ENCODE measurements at regions not wholly inside any gene's neighbourhood (a gene's known extent, or its start where the extent isn't known, plus 50 kb on each side); places are given as distances from the start of the nearest gene placed in this dataset.

- no peak for DNase-seq
These were observed 104.6 kb upstream of the TNFAIP3 start for GRCh38 chr6:137762168-137763090.

DNA sequence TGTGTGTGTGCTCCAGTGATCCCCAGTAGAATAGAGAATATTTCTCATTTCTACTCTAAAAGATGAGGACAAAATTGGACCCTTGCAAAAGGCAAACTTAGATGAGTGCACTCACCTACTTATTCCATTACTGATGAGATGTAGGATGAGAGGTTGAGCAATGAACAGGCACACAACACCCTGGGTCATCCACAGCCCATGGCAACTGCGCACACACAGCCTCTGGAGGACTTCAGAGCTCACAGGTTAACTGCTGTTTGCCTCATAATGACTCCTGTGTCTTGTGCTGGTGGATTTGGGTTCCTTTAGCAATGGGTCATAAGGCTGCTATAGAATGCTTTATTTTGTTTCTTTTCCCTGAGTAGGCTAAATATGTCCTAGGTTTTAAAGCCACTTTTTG lies 103.6 kb upstream of the TNFAIP3 start:
- no peak for DNase-seq

GRCh38 chr6:137763886-137764285 lies 103.2 kb upstream of the TNFAIP3 start:
- no peak for DNase-seq

- no peak for DNase-seq
These were observed 102.6 kb upstream of the TNFAIP3 start for GRCh38 chr6:137764464-137764863.

GRCh38 chr6:137765059-137765458 lies 102.0 kb upstream of the TNFAIP3 start:
- no peak for DNase-seq

GRCh38 chr6:137766596-137767370 lies 100.3 kb upstream of the TNFAIP3 start:
- no peak for DNase-seq

DNA sequence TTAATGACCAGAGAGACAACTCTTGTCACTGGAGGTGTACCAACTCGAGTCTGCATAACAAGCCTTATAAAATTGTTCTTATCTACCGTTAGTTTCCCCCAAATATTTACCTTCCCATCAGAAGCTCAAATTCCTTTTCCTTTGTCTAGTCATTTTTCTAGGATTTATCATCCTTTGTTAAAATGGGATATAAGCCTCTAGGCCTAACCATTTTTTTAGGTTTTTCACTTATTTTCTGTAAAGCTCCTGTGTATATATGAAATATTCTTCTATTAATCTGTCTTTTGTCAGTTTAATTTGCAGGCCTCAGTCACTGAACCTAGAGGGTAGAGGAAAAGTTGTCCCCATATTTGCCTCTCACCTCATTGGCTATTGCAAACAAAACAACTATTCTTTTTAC lies 99.6 kb upstream of the TNFAIP3 start:
- DNase-seq: no peak

DNA sequence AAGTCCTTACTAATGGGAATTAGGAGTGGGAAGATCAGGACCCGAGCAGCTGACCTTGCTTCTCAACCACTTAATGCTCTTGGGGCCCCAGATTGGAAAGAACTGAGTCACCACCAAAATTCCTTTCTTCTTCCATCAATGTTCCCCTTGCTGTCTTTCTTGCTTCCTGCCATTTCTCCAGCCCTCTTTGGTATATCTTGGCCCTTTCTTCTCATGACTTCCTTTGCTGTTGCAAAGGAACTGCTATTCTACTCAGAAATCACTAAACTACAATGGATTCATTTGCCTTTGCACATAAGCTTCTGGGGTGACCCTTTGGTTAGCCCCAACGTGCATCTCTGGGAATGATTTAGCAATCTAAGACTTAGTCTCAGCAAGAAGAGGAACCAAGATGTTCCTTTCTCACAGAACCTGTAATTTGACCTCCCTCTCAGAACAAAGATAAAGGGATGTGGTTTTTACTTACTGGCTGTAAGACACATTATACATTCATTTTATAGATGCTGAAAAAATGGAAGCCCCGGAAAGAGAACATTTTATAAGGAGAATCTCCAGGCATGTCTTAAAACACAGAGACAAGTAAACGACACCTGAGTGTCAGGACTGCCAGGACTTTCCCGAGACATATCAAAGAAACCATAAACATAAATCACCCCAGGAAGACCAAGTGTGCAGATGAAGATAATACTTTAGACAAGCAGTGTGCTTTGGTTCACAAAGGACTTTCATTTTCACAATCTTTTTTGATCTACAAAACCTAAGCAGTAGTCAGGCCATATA lies 99.0 kb upstream of the TNFAIP3 start:
- DNase-seq: no peak

DNA sequence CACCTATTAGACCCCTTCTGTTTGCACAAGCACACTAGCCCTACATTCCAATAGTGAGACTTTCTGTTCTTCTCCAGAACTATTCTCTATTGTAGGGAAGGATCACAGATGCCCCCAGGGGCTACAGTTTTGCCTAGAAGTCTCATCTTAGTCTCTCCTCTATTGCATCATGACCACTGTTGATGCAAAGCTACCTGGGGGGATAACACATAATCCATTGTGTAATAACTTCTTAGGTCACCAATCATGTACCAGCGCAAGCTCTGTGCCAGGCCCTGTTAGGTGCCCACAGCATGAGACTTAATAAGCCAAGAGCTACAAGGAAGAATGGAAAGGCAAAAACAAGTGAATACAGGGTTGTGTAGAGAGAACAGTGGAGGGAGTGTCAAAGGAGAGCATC lies 98.1 kb upstream of the TNFAIP3 start:
- no peak for DNase-seq

- no peak for DNase-seq
These were observed 97.2 kb upstream of the TNFAIP3 start for GRCh38 chr6:137769797-137770362.

DNA sequence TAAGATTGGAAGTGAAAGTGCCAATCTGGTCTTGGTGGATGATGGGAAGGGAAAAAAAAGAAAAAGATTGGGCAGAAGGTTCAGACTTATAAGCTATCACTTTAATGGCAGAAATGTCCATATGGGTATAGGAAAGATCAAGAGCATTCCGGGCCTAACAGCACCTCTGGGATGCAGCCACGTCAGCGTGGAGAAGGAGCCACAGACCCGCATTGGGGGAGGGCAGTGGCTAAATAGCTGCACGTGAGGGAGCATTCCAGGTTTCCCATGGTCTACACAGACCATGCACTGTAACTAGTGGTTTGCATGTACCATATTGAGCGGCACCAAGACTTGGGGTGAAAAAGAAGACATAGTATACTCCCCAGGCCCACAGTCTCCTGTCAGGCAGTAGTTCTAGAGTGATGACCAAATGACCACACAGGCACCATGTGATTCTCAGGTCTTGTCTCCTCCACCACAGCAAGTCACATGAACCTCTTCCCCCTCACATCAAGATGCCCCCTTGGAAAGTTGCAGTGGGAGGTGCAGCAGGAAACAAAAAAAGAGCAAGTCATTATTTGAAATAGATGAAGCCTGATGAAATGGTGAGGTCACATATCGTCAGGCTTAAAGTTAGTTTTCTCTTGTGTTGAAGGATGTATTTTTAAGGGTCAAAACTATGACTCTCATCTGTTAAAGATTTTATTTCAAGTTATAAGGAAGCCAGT lies 94.4 kb upstream of the TNFAIP3 start:
- no peak for DNase-seq

DNA sequence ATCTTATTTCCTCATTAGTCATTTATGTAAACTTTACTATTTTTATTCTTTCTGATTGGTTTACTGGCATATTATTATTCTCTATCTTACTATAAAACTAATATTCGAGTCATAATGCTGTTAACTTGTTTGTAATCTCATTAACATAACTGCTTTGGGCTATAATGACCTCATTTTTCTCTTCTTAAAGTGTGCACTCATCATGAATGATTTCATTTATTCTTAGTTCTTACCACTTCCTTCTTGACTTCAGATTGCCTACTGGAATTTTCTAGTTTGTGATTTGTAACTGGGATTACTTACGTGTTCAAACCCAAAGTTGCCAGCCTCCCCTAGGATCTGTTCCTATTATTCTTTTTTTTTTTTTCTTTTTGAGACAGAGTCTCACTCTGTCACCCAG lies 91.8 kb upstream of the TNFAIP3 start:
- no peak for DNase-seq

DNA sequence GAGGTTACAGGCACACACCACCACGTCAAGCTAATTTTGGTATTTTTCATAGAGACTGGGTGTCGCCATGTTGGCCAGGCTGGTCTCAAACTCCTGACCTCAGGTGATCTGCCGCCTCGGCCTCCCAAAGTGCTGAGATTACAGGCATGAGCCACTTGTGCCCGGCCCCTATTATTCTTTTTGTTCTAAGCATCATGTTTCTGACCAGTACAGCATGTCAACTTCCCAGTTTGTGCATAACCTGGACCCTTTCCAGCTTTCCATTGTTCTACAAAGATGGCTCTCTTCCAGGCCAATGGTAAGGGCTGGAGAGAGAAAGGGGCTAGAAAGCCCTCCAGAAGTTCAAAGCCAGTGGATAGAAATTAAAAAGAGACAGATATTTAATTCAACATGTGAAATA lies 91.3 kb upstream of the TNFAIP3 start:
- DNase-seq: no peak

DNA sequence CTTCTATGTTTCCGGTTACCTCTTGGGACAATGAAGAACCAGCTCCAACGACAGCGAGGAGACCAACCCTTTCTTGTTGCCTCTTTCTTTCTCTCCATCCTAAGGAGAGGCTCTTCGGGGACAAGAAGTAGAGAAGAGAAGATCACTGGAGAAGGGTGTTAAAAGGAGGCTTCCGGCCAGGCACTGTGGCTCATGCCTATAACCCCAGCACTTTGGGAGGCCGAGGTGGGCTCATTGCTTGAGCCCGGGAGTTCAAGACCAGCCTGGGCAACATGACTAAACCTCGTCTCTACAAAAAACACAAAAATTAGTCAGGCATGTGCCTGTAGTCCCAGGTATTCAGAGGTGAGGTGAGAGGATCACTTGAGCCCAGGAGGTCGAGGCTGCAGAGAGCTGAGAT lies 90.8 kb upstream of the TNFAIP3 start:
- no peak for DNase-seq

DNA sequence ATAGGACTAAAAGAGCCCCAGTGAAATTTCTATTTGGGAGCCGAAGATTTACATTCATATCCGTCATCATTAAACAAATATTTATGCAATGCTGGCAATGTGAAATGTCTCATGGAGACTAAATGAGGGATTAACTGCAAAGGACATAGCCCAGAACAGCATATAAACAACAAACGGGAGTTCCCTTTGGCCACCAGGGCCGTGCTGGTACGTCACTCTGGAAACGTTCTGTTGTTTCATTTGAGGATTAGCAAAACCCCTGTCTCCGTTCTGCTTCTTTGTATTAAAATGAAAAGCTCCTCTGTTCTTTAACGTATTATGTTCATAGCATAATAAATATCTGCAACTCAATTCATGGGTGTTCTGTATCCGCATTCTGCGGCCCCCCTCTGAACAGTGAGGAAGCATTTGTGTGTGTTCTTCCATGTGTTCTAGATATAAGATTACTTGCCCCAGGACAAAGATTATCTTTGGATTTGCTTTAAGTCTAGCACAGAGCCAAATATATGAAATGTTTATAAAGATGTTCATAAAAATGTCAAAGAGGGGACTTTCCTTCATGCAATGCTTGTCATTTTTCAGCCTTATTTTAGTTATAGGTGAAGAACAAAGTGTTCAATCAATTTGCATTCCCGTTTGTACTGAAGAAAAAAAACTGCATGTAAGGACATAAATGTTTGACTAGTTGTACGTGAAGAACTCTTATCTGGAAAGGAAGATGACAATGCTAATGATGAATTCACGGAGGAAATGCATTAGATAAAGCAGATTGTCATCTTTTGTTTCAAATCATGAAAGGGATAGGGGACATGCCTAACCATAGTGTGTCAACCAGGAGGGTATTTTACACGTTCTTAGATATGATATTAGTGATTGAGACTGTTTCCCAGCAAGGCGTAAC lies 90.0 kb upstream of the TNFAIP3 start:
- no peak for DNase-seq

DNA sequence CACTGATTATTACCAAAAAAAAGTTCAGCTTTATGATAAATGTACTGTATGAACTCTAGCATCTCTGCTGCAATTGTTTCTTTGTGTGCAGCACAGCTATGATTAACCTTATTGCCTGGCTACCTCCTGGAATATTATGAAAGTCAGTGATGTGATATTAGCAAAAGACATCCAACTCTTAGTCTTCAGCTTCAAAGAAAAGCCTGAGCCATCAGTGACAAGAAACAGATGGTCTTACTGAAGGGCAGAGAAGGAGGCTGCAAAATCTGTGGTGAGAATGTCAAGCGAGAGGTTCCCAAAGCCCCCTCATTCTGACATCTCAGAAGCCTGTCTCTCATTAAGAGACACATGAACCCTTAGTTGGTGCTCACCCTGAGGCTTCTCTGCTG lies 89.4 kb upstream of the TNFAIP3 start:
- no peak for DNase-seq

DNA sequence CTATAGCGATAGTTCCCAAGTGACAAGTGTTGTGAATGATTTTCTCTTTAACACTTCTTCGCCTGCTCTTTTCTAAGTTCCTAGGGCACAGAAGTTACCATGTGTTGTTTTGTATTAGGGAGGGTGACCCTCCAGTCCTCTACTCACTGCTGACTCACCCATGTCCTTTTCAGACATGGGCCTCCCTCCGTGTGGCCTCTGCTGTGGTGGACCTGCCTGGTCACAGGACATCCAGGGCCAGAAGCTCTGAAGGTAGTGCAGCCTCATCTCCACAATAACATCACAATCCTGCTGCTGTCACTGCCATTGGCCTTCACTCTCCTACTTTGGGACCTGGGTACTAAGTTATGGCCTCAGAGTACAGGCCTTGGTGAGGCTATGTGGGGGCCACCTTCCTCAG lies 87.1 kb upstream of the TNFAIP3 start:
- DNase-seq: no peak

- DNase-seq: no peak
These were observed 86.5 kb upstream of the TNFAIP3 start for GRCh38 chr6:137780447-137781034.

DNA sequence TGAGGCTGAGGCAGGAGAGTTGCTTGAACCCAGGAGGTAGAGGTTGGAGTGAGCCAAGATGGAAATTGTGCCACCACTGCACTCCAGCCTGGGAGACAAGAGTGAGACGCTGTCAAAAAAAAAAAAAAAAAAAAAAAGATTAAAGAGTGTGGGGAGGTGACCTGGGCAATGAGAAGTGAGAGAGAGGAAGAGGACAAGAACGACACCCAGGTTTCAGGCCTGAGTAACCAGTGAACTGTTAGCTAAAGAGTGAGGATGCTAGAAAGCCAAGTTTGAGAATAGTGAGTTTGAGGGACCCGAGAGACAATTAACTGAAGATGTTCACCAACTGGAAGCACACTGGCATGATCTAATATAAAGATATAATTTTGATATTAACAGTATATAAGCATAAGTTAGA lies 85.4 kb upstream of the TNFAIP3 start:
- DNase-seq: no peak
